ENCODE measurements at regions not wholly inside any gene's neighbourhood (a gene's known extent, or its start where the extent isn't known, plus 50 kb on each side); places are given as distances from the start of the nearest gene placed in this dataset.
A peak's percentile ranks its signal among the peaks of the same experiment; 100 is the strongest.
"Not testable (repeated sequence)": the region's sequence is repeated elsewhere in the genome, so short reads cannot be mapped to it uniquely, and the experiment has no call there.

- DNase-seq: no peak
Observed at GRCh38 chr9:107847978-107848964, 358.7 kb upstream of the KLF4 start.

GRCh38 chr9:107842530-107842929 is 353.0 kb upstream of the KLF4 start:
- DNase-seq: no peak

- no peak for DNase-seq
Observed at GRCh38 chr9:107841076-107841475, 351.5 kb upstream of the KLF4 start.

- DNase-seq: no peak
Observed at GRCh38 chr9:107839371-107839770, 349.8 kb upstream of the KLF4 start.

GRCh38 chr9:107838766-107839165 is 349.2 kb upstream of the KLF4 start:
- DNase-seq: no peak

GRCh38 chr9:107836300-107836699 is 346.7 kb upstream of the KLF4 start:
- no peak for DNase-seq

GRCh38 chr9:107833295-107833694 is 343.7 kb upstream of the KLF4 start:
- DNase-seq: no peak

GRCh38 chr9:107832871-107833270 is 343.3 kb upstream of the KLF4 start:
- DNase-seq: no peak

GRCh38 chr9:107830479-107830878 is 340.9 kb upstream of the KLF4 start:
- DNase-seq: no peak

GRCh38 chr9:107827884-107828283 is 338.3 kb upstream of the KLF4 start:
- DNase-seq: no peak

- no peak for DNase-seq
Observed at GRCh38 chr9:107827304-107827703, 337.7 kb upstream of the KLF4 start.

GRCh38 chr9:107826688-107826983 is 337.1 kb upstream of the KLF4 start:
- DNase-seq: not testable (repeated sequence)

GRCh38 chr9:107824556-107824955 is 335.0 kb upstream of the KLF4 start:
- no peak for DNase-seq

- peak; percentile 41 to 42 for DNase-seq
Observed at GRCh38 chr9:107819772-107820565, 330.4 kb upstream of the KLF4 start.

GRCh38 chr9:107818503-107818829 is 328.9 kb upstream of the KLF4 start:
- not testable (repeated sequence) for DNase-seq

- not testable (repeated sequence) for DNase-seq
Observed at GRCh38 chr9:107817595-107818502, 328.3 kb upstream of the KLF4 start.

- DNase-seq: no peak
Observed at GRCh38 chr9:107816561-107817021, 327.0 kb upstream of the KLF4 start.

GRCh38 chr9:107815782-107816560 is 326.4 kb upstream of the KLF4 start:
- DNase-seq: no peak

- no peak for DNase-seq
Observed at GRCh38 chr9:107813287-107813686, 323.7 kb upstream of the KLF4 start.

GRCh38 chr9:107810461-107810961 is 320.9 kb upstream of the KLF4 start:
- no peak for DNase-seq
